SK-N-MC (cell line): ENCODE measurements at regions not wholly inside any gene's neighbourhood (a gene's known extent, or its start where the extent isn't known, plus 50 kb on each side); places are given as distances from the start of the nearest gene placed in this dataset.

Source experiments
- DNase-seq: peaks from one replicate; pipeline ENCODE4 v3.0.0-alpha.2; 2011; ENCODE audit warnings: low read depth, low spot score
- H3K27ac ChIP-seq: fragments of 200-600 bp; sonication (generic); 2 replicates; pipeline ENCODE4 v1.5.1; 2016; ENCODE audit warnings: mixed run types
- H3K36me3 ChIP-seq: fragments of 200-600 bp; sonication (generic); 2 replicates; pipeline ENCODE4 v1.6.1; 2017; ENCODE audit warnings: antibody characterized with exemption, low read length, mixed read lengths; ENCODE audit not compliant: insufficient read depth
- H3K4me3 ChIP-seq: fragments of 200-600 bp; sonication (generic); 2 replicates; pipeline ENCODE4 v1.5.1; 2016
- H3K9ac ChIP-seq: fragments of 200-600 bp; sonication (generic); 2 replicates; pipeline ENCODE4 v1.8.0; 2017; ENCODE audit warnings: mixed run types, mixed read lengths; ENCODE audit not compliant: insufficient read length
- H3K9me3 ChIP-seq: fragments of 200-600 bp; sonication (generic); 2 replicates; pipeline ENCODE4 v1.6.1; 2017; ENCODE audit warnings: low read depth, mild to moderate bottlenecking, antibody characterized with exemption, low read length, moderate library complexity, mixed read lengths
- EZH2 ChIP-seq: fragments of 200-600 bp; sonication (generic); IDR thresholded peaks from one replicate; pipeline ENCODE4 v1.6.1; 2017; ENCODE audit warnings: antibody characterized with exemption
- FOXP2 ChIP-seq: optimal IDR thresholded peaks from 2 replicates; pipeline ENCODE3; 2011; ENCODE audit warnings: mild to moderate bottlenecking, moderate library complexity; ENCODE audit not compliant: insufficient read depth; ENCODE audit errors: extremely low read length, control extremely low read depth
- POLR2AphosphoS5 ChIP-seq: IDR thresholded peaks from 2 replicates; pipeline ENCODE4 v1.6.1; 2012; ENCODE audit warnings: mild to moderate bottlenecking, low read depth, low read length, borderline replicate concordance

- TF ChIP-seq FOXP2 (no peak), EZH2 (no peak), POLR2AphosphoS5 (no peak)
- H3K36me3 ChIP-seq: no peaks in the 10 kb centered on the region
- no peak overlapping the region for H3K27ac ChIP-seq
- H3K9me3 ChIP-seq: no peaks in the 10 kb centered on the region
- no peak overlapping the region for H3K9ac ChIP-seq
- no peak overlapping the region for H3K4me3 ChIP-seq
- DNase-seq: no peak
These were observed 125.8 kb upstream of the STT3B start for GRCh38 chr3:31406896-31407295.

GRCh38 chr3:31407665-31408064 is 125.1 kb upstream of the STT3B start:
- no peaks in the 10 kb centered on the region for H3K36me3 ChIP-seq
- no peaks in the 10 kb centered on the region for H3K9me3 ChIP-seq
- TF ChIP-seq FOXP2 (no peak), POLR2AphosphoS5 (no peak), EZH2 (no peak)
- H3K27ac ChIP-seq: no peak overlapping the region
- DNase-seq: no peak
- no peak overlapping the region for H3K4me3 ChIP-seq
- no peak overlapping the region for H3K9ac ChIP-seq

GRCh38 chr3:31408720-31409119 is 124.0 kb upstream of the STT3B start:
- no peak overlapping the region for H3K9ac ChIP-seq
- no peak for DNase-seq
- H3K36me3 ChIP-seq: no peaks in the 10 kb centered on the region
- no peak for TF ChIP-seq POLR2AphosphoS5
- TF ChIP-seq EZH2: no peak
- no peak for TF ChIP-seq FOXP2
- no peak overlapping the region for H3K27ac ChIP-seq
- no peaks in the 10 kb centered on the region for H3K9me3 ChIP-seq
- H3K4me3 ChIP-seq: no peak overlapping the region

DNA sequence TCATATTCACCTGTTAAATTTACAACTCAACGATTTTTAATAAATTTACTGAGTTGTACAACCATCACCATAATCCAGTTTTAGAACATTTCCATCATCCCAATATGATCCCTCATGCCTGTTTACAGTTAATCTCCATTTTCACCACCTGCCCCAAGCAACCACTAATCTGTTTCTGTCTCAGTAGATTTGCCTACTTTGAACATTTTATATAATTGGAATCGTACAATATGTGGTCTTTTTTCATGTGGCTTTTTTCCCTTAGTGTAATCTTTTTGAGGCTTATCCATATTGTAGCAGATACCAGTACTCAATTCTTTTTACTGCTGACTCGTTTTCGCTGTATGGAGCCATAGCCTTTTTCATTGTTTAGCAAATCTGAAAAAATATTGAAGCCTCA is 123.3 kb upstream of the STT3B start:
- H3K36me3 ChIP-seq: no peaks in the 10 kb centered on the region
- H3K27ac ChIP-seq: no peak overlapping the region
- TF ChIP-seq FOXP2: no peak
- TF ChIP-seq EZH2: no peak
- no peak for TF ChIP-seq POLR2AphosphoS5
- H3K9me3 ChIP-seq: no peaks in the 10 kb centered on the region
- H3K9ac ChIP-seq: no peak overlapping the region
- no peak for DNase-seq
- no peak overlapping the region for H3K4me3 ChIP-seq

GRCh38 chr3:31409866-31410265 is 122.9 kb upstream of the STT3B start:
- DNase-seq: no peak
- H3K27ac ChIP-seq: no peak overlapping the region
- H3K4me3 ChIP-seq: no peak overlapping the region
- H3K9me3 ChIP-seq: no peaks in the 10 kb centered on the region
- no peak overlapping the region for H3K9ac ChIP-seq
- H3K36me3 ChIP-seq: no peaks in the 10 kb centered on the region
- TF ChIP-seq FOXP2 (no peak), EZH2 (no peak), POLR2AphosphoS5 (no peak)

DNA sequence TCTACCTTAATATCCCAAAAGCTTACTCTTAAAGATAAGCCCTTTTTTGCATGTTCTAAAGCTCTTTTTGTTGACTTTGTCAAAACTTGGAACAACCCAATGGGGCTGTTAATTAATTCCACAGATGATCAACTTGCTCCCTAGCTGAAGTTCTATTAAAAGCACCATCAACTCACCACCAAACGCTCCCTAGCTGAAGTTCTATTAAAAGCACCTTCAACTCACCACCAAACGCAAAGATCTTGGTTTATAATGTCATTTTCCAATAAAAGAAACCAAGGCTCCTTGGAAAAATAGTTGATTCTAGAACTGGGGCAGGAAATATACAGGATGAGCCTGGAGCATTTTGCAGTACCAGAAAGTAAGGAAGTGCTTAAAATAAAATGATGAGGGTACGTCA is 122.3 kb upstream of the STT3B start:
- Histone ChIP-seq H3K36me3 (no peaks in the 10 kb centered on the region), H3K9me3 (no peaks in the 10 kb centered on the region), H3K9ac (no peak overlapping the region), H3K27ac (no peak overlapping the region), H3K4me3 (no peak overlapping the region)
- no peak for DNase-seq
- TF ChIP-seq EZH2 (no peak), POLR2AphosphoS5 (no peak), FOXP2 (no peak)

- Histone ChIP-seq H3K9me3 (no peaks in the 10 kb centered on the region), H3K4me3 (no peak overlapping the region), H3K27ac (no peak overlapping the region), H3K9ac (no peak overlapping the region), H3K36me3 (no peaks in the 10 kb centered on the region)
- TF ChIP-seq EZH2 (no peak), FOXP2 (no peak), POLR2AphosphoS5 (no peak)
- DNase-seq: no peak
These were observed 119.9 kb upstream of the STT3B start for GRCh38 chr3:31412832-31413231.

- TF ChIP-seq EZH2 (no peak), FOXP2 (no peak), POLR2AphosphoS5 (no peak)
- Histone ChIP-seq H3K27ac (no peak overlapping the region), H3K36me3 (no peaks in the 10 kb centered on the region), H3K4me3 (no peak overlapping the region), H3K9ac (no peak overlapping the region), H3K9me3 (no peaks in the 10 kb centered on the region)
- DNase-seq: no peak
These were observed 119.2 kb upstream of the STT3B start for GRCh38 chr3:31413515-31413914.

DNA sequence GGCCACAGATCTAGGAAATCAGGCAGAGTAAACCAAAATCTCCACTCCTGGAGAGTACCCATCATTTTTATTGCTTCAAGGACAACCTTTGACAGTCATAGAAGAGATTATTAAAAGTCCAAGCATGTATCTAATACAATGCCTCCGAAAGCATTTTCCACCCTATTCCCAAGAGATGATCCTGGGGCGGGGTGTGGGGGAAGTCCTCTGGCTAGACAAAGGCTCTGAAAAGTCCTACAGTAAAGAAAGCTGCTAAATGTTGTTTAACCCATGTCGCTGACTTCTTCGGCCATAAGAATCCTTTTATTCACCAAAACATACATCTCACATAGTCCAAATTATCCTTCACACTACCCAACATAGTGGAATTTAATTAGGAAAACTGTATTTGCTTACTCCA is 115.7 kb upstream of the STT3B start:
- no peaks in the 10 kb centered on the region for H3K36me3 ChIP-seq
- no peak overlapping the region for H3K27ac ChIP-seq
- DNase-seq: no peak
- H3K4me3 ChIP-seq: no peak overlapping the region
- no peaks in the 10 kb centered on the region for H3K9me3 ChIP-seq
- no peak overlapping the region for H3K9ac ChIP-seq
- TF ChIP-seq FOXP2 (no peak), EZH2 (no peak), POLR2AphosphoS5 (no peak)
